ENCODE measurements at regions not wholly inside any gene's neighbourhood (a gene's known extent, or its start where the extent isn't known, plus 50 kb on each side); places are given as distances from the start of the nearest gene placed in this dataset.
A peak's percentile ranks its signal among the peaks of the same experiment; 100 is the strongest.

DNA sequence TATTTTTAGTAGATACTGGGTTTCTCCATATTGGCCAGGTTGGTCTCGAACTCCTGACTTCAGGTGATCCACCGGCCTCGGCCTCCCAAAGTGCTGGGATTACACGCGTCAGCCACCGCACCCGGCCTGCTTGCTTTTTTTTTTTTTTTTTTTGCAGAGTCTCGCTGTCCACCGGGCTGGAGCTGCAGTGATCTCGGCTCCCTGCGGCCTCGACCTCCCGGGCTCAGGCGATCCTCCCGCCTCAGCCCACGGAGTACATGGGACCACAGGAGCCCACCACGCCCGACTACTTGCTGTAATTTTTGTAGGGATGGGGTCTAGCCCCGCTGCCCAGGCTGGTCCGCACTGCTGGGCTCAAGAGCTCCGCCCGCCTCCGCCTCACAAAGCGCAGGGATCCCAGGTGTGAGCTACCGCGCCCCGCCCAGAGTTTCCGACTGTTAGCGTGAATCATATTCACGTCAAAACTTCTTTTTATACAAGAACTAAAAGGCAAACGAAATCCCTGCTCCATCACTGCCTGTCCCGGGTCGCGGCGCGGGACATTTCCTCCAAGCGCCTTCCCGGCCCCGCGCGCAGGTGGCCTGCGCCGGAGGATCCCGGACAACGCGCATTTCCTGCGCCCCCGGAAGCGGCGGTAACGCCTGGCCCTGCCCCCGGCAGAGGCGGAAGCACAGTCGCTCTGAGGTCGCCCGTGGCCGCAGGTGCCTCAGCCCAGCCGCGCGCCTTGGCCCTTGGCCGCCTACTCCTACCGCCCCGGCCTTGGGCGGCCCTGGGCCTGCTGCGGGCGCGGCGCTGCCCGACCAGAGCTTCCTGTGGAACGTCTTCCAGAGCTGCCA, 50.9 kb upstream of the APOD start:
- peak; percentile 30 for DNase-seq (ENCODE audit: low spot score)

Measured in CD4-positive, alpha-beta T cell treated with Interleukin-15 for 4 hours (primary cell).